A673 (cell line): ENCODE measurements at regions not wholly inside any gene's neighbourhood (a gene's known extent, or its start where the extent isn't known, plus 50 kb on each side); places are given as distances from the start of the nearest gene placed in this dataset.

Experiments used
- BruUV-seq: library from RNA; stranded (reverse); fragments of 400-500 nt; replicated peaks from 2 replicates; lab custom pipeline; 2021; lab: Mats Ljungman, UMichigan
- CTCF ChIA-PET: fragments of 300-600 bp; sonication (Branson Sonifier 250); formaldehyde crosslinking; loops from one replicate; lab custom pipeline; 2022; ENCODE audit warnings: antibody characterized with exemption; lab: Charles Lee
- POLR2A ChIA-PET: fragments of 300-600 bp; sonication (Branson Sonifier 250); formaldehyde crosslinking; loops from one replicate; lab custom pipeline; 2022; ENCODE audit warnings: antibody characterized with exemption; ENCODE audit not compliant: low non-redundant PET; lab: Charles Lee
- DNase-seq: peaks from one replicate; pipeline ENCODE4 v3.0.0-alpha.2; 2015; ENCODE audit warnings: low spot score
- H3K27ac ChIP-seq: fragments of 200-600 bp; sonication (generic); 2 replicates; pipeline ENCODE4 v1.5.1; 2016; ENCODE audit warnings: mixed run types, low read depth, mild to moderate bottlenecking, mixed read lengths, antibody characterized with exemption, low read length; ENCODE audit not compliant: poor library complexity, severe bottlenecking
- H3K27me3 ChIP-seq: fragments of 200-600 bp; sonication (generic); replicated peaks from 2 replicates; pipeline ENCODE4 v1.6.1; 2017; ENCODE audit warnings: mixed run types, low read depth, mild to moderate bottlenecking, mixed read lengths, antibody characterized with exemption, low read length; ENCODE audit not compliant: insufficient read depth, poor library complexity
- H3K36me3 ChIP-seq: fragments of 200-600 bp; sonication (generic); 2 replicates; pipeline ENCODE4 v1.6.1; 2016; ENCODE audit warnings: mixed run types, mild to moderate bottlenecking, mixed read lengths, antibody characterized with exemption, low read length; ENCODE audit not compliant: insufficient read depth, poor library complexity, severe bottlenecking
- H3K4me1 ChIP-seq: fragments of 200-600 bp; sonication (generic); 2 replicates; pipeline ENCODE4 v1.6.1; 2017; ENCODE audit warnings: mixed run types, mild to moderate bottlenecking, mixed read lengths, antibody characterized with exemption, low read length; ENCODE audit not compliant: insufficient read depth, poor library complexity, severe bottlenecking
- H3K4me3 ChIP-seq: fragments of 200-600 bp; sonication (generic); 2 replicates; pipeline ENCODE4 v1.5.1; 2016; ENCODE audit warnings: low read depth, mixed run types, mild to moderate bottlenecking, mixed read lengths, low read length; ENCODE audit not compliant: poor library complexity, severe bottlenecking
- H3K9me3 ChIP-seq: fragments of 200-600 bp; sonication (generic); 2 replicates; pipeline ENCODE4 v1.6.1; 2016; ENCODE audit warnings: mixed run types, low read depth, mild to moderate bottlenecking, mixed read lengths, antibody characterized with exemption, low read length; ENCODE audit not compliant: poor library complexity, severe bottlenecking
- EZH2 ChIP-seq: fragments of 200-600 bp; sonication (generic); IDR thresholded peaks from 2 replicates; pipeline ENCODE4 v1.6.1; 2017; ENCODE audit warnings: borderline replicate concordance, low read depth, mild to moderate bottlenecking, mixed read lengths, antibody characterized with exemption, low read length; ENCODE audit not compliant: poor library complexity, severe bottlenecking
- intact Hi-C: fragments of 100-400 bp; cut with micrococcal nuclease; formaldehyde crosslinking; loops from one replicate; pipeline ENCODE4 v1.10.0; 2022; ENCODE audit not compliant: unreplicated experiment
- TF ChIP-seq, protein P1 (sequence below): fragments of 300-800, 200-600 bp; sonication (generic); conservative IDR thresholded peaks from 2 replicates; pipeline ENCODE4 v1.5.1; 2017; ENCODE audit warnings: low read depth, mild to moderate bottlenecking, antibody characterized with exemption, low read length, moderate library complexity, mixed read lengths

DNA sequence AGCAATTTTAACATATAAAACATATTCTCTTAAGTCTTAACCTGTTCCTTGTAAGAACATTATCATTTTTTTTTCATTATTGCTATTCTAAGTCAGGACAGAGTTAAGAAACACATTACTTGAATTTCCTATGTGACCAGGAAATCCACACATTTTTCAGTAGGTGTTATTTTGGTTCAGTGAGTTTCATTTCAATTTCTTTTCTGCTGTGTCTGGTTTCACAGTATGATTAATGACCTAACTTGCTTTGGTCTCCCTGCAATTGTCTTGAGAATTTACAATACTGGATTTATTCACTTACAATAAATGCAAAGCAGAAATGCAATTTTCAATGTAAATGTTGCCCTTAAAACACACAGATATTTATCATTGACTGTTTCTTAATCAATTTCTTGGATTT, 396.9 kb upstream of the TMTC1 start:
- no peak for DNase-seq
- CTCF ChIA-PET = no interaction called here
- H3K36me3 ChIP-seq = no peaks in the 10 kb centered on the region
- H3K4me3 ChIP-seq = no peak overlapping the region
- H3K27me3 ChIP-seq = peaks cover 91% of the 10 kb centered on the region
- BruUV-seq = no TSS peak
- TF ChIP-seq, protein P1, sequence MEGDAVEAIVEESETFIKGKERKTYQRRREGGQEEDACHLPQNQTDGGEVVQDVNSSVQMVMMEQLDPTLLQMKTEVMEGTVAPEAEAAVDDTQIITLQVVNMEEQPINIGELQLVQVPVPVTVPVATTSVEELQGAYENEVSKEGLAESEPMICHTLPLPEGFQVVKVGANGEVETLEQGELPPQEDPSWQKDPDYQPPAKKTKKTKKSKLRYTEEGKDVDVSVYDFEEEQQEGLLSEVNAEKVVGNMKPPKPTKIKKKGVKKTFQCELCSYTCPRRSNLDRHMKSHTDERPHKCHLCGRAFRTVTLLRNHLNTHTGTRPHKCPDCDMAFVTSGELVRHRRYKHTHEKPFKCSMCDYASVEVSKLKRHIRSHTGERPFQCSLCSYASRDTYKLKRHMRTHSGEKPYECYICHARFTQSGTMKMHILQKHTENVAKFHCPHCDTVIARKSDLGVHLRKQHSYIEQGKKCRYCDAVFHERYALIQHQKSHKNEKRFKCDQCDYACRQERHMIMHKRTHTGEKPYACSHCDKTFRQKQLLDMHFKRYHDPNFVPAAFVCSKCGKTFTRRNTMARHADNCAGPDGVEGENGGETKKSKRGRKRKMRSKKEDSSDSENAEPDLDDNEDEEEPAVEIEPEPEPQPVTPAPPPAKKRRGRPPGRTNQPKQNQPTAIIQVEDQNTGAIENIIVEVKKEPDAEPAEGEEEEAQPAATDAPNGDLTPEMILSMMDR = no peak
- TF ChIP-seq EZH2 = no peak
- H3K4me1 ChIP-seq = peaks cover 10% of the 10 kb centered on the region
- H3K9me3 ChIP-seq = no peaks in the 10 kb centered on the region
- no peak overlapping the region for H3K27ac ChIP-seq
- intact Hi-C loops = no loop called here
- POLR2A ChIA-PET = no interaction called here

DNA sequence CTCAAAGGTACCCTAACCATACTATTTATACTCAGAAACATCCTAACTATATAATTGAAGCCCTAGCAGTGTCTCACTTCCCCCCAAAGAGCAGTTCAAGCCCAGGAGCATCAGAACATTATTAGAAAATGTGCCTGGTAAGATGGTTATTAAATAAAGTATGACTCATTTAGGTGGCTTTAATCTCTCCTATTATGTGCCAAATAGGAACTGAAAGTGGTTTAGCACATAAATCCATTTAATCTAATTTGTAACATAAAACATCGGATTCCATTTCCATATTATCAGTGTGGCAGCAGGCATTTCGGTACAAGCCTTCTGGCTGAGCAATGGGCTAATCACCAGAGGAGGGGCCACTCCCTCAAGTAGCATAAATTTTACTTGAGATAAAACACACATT, 395.2 kb upstream of the TMTC1 start:
- POLR2A ChIA-PET = no interaction called here
- Histone ChIP-seq H3K4me3 (no peak overlapping the region), H3K27ac (no peak overlapping the region), H3K27me3 (peaks cover 79% of the 10 kb centered on the region), H3K36me3 (no peaks in the 10 kb centered on the region), H3K9me3 (no peaks in the 10 kb centered on the region), H3K4me1 (peaks cover 10% of the 10 kb centered on the region)
- peak; percentile 66 for DNase-seq
- BruUV-seq = no TSS peak
- intact Hi-C loops = no loop called here
- TF ChIP-seq EZH2 = no peak
- TF ChIP-seq, protein P1 = no peak
- CTCF ChIA-PET = no interaction called here

DNA sequence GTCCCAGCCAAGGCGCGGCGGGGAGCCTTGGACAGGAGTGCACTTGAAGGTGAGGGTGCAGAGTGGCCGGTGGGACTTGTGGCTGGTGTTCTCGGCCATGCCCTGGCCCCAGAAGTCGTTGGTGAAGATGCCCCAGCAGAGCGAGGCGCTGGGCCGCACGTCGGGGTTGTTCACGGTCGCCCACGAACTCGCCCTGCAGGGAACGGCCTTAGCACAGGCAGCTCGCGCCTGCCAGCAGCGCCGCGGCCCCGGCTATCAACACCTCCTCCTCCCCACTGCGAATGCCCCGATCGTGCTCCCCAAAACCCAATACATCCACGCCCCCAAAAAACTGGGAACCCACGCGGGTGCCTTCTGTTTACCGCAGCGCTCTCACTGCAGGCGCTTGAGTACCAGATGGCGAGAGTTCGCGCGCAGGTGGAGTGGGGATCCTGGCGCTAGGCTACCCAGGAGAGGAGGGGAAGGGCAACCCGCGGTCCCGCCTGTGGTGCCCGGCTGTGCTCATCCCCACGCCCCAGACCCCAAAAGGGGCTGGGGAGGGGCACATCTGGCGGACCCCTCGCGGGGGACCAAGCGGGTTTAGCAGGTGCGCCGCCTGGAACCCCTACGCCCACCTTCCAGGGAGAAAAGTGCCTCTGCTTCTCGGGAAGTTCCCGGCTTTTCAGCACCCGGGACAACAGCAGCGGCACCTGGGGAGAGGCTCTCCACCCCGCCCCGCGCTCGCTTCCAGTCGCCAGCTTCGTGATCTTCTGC, 386.3 kb upstream of the TMTC1 start:
- Histone ChIP-seq H3K4me1 (no peaks in the 10 kb centered on the region), H3K9me3 (no peaks in the 10 kb centered on the region), H3K4me3 (no peak overlapping the region), H3K27me3 (peaks cover 23% of the 10 kb centered on the region), H3K36me3 (no peaks in the 10 kb centered on the region), H3K27ac (no peak overlapping the region)
- DNase-seq = no peak
- intact Hi-C loops = no loop called here
- POLR2A ChIA-PET = no interaction called here
- CTCF ChIA-PET = no interaction called here
- BruUV-seq = no TSS peak
- TF ChIP-seq, protein P1 = no peak
- TF ChIP-seq EZH2 = no peak
